ENCODE measurements at regions not wholly inside any gene's neighbourhood (a gene's known extent, or its start where the extent isn't known, plus 50 kb on each side); places are given as distances from the start of the nearest gene placed in this dataset.
"Not testable (repeated sequence)": the region's sequence is repeated elsewhere in the genome, so short reads cannot be mapped to it uniquely, and the experiment has no call there.

GRCh38 chr6:121020656-121021055 lies 313.6 kb downstream of the TBC1D32 start:
- no peak for DNase-seq

DNA sequence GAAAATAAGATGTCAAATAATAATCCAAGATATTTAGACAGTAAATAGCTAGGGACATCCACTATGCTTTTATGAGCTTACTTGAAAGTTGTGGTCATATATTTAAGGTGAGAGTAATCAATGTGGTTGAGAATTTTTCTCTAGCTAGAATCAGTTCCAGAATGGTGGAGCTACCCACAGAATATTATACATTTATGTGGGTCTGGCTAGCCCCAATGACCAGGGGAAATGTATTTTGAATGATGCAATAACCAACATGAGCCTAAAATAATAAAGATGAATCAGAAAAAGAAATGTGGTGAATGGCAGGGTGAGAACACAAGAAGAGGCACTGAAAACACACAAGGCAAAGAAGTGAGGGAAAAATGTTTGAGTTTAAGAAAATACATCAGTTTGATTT lies 325.7 kb downstream of the TBC1D32 start:
- DNase-seq = no peak

DNA sequence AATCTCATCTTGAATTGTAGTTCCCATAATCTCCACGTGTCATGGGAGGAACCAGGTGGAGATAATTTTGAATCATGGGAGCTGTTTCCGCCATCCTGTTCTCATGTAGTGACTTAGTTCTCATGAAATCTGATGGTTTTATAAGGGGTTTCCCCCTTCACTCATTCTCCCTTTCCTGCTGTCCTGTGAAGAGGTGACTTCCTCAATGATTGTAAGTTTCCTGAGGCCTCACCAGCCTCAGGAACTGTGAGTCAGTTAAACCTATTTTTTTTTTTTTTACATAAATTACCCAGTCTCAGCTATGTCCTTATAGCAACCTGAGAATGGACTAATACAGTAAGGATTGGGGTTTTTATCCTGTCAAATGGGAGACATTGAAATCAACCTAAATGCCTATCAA lies 328.3 kb downstream of the TBC1D32 start:
- no peak for DNase-seq

DNA sequence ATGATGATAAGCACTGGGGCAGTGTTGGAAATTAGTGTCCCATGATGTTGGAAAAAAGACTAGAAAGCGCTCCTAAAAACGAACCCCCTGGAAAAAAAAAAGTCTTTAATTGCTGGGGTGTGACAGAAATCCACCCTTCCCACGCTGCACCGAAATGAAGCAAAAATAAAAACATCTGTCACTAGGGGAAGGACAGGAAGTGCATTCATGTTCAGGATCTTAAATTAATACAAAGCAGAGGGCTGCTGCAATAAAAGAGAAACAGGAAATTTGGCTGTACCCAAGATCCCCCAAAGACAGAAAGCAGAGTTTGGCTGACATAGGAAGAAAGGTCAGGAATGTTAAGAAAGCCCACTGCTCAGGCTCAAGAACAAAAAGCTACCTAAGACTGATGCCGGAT lies 333.9 kb downstream of the TBC1D32 start:
- DNase-seq = no peak

DNA sequence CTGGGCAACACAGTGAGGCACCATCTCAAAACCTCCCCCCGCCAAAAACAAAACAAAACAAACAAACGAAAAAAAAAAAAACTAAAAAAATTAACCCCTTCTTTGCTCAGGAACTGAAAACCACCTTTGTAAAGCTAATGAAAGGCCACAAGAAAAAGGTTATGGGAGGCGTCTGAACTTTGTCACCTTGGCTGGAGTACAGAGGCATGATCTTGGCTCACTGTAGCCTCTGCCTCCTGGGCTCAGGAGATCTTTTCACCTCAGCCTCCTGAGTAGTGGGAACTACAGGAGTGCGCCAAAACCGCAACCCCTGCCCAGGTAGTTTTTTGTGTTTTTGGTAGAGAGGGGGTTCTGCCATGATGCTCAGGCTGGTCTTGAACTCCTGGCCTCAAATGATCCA lies 337.9 kb downstream of the TBC1D32 start:
- no peak for DNase-seq

DNA sequence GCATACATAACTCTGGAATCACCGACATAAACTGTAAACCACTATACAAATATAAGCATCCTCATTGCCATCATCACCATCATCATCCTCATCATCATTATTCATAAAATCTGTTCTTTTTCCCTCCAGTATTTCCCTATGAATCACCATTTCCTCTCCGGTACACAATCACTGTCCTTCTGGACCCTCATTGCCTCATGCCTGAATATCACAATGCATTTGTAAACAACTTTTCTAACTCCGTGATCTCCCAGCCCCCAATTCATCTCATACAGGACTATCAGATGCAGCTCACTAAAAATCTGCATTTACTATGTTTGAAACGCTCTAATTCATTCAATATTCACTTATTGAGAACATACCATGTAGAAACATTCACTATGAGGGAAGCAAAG lies 339.7 kb downstream of the TBC1D32 start:
- no peak for DNase-seq

GRCh38 chr6:120993929-120994572 lies 340.2 kb downstream of the TBC1D32 start:
- DNase-seq = no peak

DNA sequence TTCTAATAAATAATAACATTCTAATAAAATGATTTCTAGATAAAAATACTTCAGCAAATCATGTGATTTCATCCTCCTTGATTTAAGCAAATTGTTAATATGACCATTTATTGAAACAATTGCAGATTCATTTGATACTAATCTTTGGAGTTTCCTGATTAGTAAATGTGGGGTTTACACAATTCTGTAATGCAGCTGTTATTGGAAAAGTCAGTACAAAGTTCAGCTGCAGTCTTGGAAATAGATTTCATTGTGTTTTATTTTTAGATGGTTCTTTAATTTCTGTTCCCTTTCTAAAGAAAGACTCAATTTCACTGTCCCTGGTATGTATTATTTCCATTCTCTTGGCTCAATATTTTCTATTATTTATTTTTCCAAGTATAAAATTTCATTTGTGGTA lies 342.0 kb downstream of the TBC1D32 start:
- DNase-seq = no peak

- no peak for DNase-seq
Measured at GRCh38 chr6:120990866-120991265, 343.4 kb downstream of the TBC1D32 start.

GRCh38 chr6:120981835-120982234 lies 352.4 kb downstream of the TBC1D32 start:
- no peak for DNase-seq

DNA sequence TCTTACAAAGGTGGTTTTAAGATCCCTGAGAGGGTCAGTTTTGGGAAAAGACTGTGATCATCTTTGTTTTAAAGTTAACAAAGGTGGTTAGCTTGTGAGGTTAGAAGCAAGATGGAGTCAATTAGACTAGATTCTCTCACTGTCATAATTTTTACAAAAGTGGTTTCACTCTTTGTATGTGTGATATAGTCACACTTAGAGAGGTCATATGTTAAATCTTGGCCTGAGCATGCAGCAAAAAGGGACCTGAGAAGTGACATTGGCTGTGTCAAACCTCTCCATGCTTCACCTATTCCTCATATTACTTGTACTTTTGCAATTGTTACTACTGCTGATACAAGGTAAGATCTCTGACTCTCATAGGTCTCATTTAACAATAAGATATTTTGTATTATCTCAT lies 368.0 kb downstream of the TBC1D32 start:
- DNase-seq = no peak

DNA sequence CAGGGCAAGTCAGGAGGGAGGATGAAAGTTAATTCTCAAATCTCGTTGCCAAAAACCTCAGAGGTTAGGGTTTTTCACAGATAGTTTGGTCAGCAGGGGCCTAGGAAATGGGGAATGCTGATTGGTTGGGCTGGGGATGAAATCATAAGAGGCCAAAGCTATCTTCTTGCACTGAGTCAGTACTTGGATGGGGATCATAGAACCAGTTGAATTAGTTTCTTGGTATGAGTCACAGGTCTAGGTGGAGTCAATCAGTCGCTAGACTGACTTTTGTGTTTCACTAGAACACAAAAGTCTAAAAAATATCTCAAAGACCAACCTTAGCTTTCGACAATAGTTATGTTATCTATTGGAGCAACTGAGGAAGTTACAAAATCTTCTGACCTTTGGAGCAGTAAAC lies 368.5 kb downstream of the TBC1D32 start:
- no peak for DNase-seq

GRCh38 chr6:120960761-120961160 lies 373.5 kb downstream of the TBC1D32 start:
- DNase-seq = no peak

GRCh38 chr6:120954111-120954510 lies 380.2 kb downstream of the TBC1D32 start:
- no peak for DNase-seq

DNA sequence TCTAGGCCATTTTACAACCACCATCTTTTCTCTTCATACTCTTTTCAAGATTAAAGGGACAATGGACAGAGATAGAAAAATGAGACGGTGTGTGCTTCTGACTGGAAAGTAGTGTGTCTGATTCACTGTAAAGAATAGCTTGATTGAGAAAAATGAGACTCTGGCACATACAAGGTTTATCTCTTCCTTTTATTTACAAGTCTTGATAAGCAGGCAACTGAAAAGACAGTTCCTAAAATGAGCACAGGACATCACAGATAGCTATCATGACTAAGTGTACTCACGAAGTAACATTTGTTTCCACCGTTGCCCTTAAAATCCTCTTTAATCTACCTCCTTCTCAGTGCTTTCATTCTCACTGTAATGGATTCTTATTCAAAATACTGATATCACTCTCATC lies 383.0 kb downstream of the TBC1D32 start:
- DNase-seq = no peak

GRCh38 chr6:120947111-120947510 lies 387.2 kb downstream of the TBC1D32 start:
- DNase-seq = no peak

GRCh38 chr6:120945905-120946594 lies 388.2 kb downstream of the TBC1D32 start:
- no peak for DNase-seq

DNA sequence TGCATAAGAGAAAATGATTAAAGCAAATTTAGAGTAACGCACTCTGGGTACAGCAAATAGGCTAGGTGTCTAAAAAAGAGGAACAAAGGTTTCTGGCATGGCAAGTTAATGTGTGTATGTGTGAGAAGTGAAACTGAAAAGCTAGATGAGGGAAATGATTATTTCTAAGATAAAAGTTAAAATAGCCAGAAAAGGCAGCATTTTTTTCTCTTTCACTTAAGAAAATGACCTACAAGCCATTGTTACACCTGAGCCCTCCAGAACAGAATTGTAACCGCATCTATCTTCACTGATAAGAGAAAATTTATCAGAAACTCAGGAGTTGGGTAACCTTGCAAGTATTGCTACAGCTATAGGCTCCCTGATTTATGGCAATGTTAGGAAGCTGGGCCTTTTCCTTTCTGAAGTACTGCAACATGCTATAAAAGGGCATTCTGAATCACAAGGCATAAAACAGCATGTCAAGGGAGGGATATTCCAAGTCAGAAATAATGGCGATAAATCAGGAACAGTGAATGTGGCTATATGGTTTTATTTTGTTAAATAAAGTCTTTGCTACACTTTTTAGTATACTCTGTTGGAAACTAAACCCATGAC lies 395.3 kb downstream of the TBC1D32 start:
- peak in 1 of 2 donors; percentile 2 for DNase-seq

- DNase-seq = no peak
Measured at GRCh38 chr6:120938164-120938875, 396.0 kb downstream of the TBC1D32 start.

- no peak for DNase-seq
Measured at GRCh38 chr6:120935908-120936307, 398.4 kb downstream of the TBC1D32 start.

DNA sequence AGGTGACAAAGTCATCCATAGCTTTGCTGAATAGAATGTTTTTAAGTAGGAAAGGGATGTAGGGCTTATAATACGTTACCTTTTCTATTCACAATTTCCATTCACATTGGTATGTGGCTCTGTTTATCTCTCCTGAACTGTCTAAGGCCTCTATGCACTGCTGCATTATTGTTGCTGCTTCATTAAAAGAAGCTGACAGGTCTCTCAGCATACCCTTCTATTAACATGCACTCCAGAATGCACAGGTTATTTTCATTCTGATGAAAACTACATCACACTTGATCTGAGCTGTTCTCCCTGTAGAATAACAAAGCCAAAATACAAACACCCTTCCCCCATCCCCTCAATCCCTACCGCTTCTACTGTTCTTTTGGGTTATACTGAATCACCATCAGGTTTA lies 399.3 kb downstream of the TBC1D32 start:
- no peak for DNase-seq

- not testable (repeated sequence) for DNase-seq
Measured at GRCh38 chr6:120931520-120932180, 402.6 kb downstream of the TBC1D32 start.

GRCh38 chr6:120930500-120930899 lies 403.8 kb downstream of the TBC1D32 start:
- DNase-seq = not testable (repeated sequence)

Measured in bone marrow (tissue), 2 donors.